ENCODE measurements at regions not wholly inside any gene's neighbourhood (a gene's known extent, or its start where the extent isn't known, plus 50 kb on each side); places are given as distances from the start of the nearest gene placed in this dataset.
"Not testable (repeated sequence)": the region's sequence is repeated elsewhere in the genome, so short reads cannot be mapped to it uniquely, and the experiment has no call there.

- DNase-seq (no peak), ATAC-seq (ENCODE audit: poor library complexity) (no peak)
- intact Hi-C loops (cut with DNase I) = no loop called here
These were observed 655.3 kb downstream of the SH3BGRL start for GRCh38 chrX:81857192-81857591.

GRCh38 chrX:81866873-81867272, 665.0 kb downstream of the SH3BGRL start:
- intact Hi-C loops (cut with DNase I) = no loop called here
- DNase-seq = no peak
- no peak for ATAC-seq (ENCODE audit: poor library complexity)

- intact Hi-C loops (cut with DNase I) = no loop called here
- DNase-seq (no peak), ATAC-seq (ENCODE audit: poor library complexity) (no peak)
These were observed 667.1 kb downstream of the SH3BGRL start for GRCh38 chrX:81868979-81869378.

DNA sequence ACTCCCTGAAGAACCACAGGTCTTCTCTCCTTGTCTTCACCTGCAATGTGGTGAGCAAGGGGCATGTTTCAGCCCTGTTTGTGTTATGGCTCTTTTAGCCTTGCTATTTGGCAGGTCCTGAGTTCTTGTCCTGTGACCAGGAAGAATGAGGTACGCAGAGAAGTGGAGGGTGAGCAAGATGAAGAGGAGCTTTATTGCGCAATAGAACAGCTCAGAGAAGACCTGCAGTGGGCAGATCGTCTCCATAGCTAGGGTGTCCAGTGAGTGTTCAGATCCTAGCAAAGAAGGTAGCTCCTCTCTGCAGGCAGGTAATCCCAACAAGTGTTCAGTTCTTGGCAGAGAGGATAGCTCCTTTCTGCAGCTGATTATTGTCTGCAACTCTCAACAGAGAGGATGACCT, 672.9 kb downstream of the SH3BGRL start:
- no peak for ATAC-seq (ENCODE audit: poor library complexity)
- no peak for DNase-seq
- intact Hi-C loops (cut with DNase I) = no loop called here

DNA sequence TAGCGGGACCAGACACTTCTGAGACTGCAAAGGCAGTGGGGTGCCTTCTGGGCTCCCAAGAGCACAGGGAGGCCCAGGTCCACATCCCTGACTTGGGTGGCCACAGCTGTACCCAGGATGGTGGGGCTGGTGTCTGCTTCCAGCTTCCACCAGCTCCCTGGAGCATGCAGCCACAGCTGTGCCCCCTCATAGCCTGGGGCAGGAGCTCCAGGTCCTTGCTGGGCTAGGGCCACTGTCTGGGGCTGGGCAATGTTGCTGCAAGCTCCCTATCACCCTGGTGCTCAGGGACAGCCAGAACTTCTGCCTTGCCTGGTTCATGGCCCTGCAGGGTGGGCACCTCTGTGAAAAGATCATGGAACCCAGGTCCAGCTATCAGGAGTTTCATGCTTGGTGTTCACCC, 673.9 kb downstream of the SH3BGRL start:
- DNase-seq (no peak), ATAC-seq (ENCODE audit: poor library complexity) (no peak)
- intact Hi-C loops (cut with DNase I) = no loop called here

GRCh38 chrX:81876437-81876836, 674.5 kb downstream of the SH3BGRL start:
- ATAC-seq (ENCODE audit: poor library complexity) (no peak), DNase-seq (no peak)
- intact Hi-C loops (cut with DNase I) = no loop called here

DNA sequence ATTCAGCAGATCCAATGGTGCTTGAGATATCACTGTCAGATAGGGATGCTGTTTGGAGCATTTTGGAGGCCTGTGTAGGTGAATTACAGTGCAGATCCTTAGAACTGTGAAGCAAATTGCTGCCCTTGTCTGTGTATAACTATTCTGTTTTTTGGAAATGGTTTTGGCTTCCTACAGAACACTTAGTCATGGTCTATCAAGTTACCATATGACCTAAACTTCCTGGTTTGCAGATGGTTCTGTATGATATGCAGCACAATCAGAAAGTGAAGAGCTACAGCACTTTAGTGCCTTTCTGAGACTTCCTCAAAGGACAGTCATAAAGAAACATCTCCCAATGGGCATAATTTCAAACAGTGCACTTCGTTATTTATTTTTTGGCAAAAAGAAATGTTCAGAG, 688.6 kb downstream of the SH3BGRL start:
- no peak for DNase-seq
- intact Hi-C loops (cut with DNase I) = no loop called here

GRCh38 chrX:81900522-81900921, 698.6 kb downstream of the SH3BGRL start:
- ATAC-seq (ENCODE audit: poor library complexity) = no peak
- intact Hi-C loops (cut with DNase I) = no loop called here
- DNase-seq = no peak

More for the DNA sequence above, 688.6 kb downstream of the SH3BGRL start:
- no peak for ATAC-seq (ENCODE audit: poor library complexity)

- ATAC-seq (ENCODE audit: poor library complexity) (no peak), DNase-seq (no peak)
- intact Hi-C loops (cut with DNase I) = no loop called here
These were observed 723.9 kb downstream of the SH3BGRL start for GRCh38 chrX:81925812-81926211.

DNA sequence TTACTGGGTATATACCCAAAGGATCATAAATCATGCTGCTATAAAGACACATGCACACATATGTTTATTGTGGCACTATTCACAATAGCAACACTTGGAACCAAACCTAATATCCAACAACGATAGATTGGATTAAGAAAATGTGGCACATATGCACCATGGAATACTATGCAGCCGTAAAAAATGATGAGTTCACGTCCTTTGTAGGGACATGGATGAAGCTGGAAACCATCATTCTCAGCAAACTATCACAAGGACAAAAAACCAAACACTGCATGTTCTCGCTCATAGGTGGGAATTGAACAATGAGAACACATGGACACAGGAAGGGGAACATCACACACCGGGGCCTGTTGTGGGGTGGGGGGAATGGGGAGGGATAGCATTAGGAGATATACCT, 744.0 kb downstream of the SH3BGRL start:
- intact Hi-C loops (cut with DNase I); ATAC-seq (ENCODE audit: poor library complexity); DNase-seq: not testable (repeated sequence)

DNA sequence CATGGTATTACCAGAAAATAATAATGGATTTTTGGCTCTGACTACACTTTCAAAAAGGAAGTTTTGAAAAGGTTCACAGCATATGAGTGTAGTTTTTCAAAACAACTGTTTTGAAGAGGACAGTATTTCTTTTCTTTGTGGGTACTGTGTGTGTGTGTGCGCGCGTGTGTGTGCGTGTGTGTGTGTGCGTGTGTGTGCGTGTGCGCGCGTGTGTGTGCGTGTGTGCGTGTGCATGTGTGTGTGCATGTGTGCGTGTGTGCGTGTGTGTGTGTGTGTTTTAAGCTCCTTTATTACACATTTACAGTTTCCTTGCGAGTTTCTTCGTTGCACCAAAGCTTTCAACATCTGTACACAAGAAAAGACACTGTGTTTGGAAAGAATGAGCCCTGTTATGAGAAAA, 755.4 kb downstream of the SH3BGRL start:
- intact Hi-C loops (cut with DNase I) = no loop called here
- DNase-seq = no peak
- no peak for ATAC-seq (ENCODE audit: poor library complexity)

GRCh38 chrX:81957900-81958545, 756.1 kb downstream of the SH3BGRL start:
- ATAC-seq (ENCODE audit: poor library complexity) = no peak
- intact Hi-C loops (cut with DNase I) = no loop called here
- DNase-seq = no peak

DNA sequence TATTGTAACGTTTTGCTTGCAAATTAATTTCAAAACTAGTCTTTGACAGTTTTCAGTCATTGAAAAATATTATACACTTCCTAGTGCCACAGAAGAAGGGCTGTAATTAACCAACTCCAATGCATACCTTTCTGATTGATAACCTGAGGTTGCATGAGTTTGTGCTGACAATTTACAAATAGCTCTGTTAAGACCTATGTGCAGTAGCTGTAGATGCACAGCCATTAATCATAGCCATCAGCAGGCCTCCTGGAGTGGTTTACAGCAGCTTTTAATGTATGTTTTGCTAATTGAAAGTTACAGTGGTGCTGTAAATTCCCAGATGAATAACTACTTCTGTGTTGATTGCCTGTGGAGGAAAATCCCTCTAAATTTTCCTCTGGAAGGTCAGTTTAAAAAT, 758.1 kb downstream of the SH3BGRL start:
- ATAC-seq (ENCODE audit: poor library complexity) (no peak), DNase-seq (no peak)
- intact Hi-C loops (cut with DNase I) = no loop called here

GRCh38 chrX:81974413-81974812, 772.5 kb downstream of the SH3BGRL start:
- intact Hi-C loops (cut with DNase I); DNase-seq; ATAC-seq (ENCODE audit: poor library complexity): not testable (repeated sequence)

GRCh38 chrX:81979806-81980515, 778.1 kb downstream of the SH3BGRL start:
- DNase-seq (no peak), ATAC-seq (ENCODE audit: poor library complexity) (no peak)
- intact Hi-C loops (cut with DNase I) = no loop called here

DNA sequence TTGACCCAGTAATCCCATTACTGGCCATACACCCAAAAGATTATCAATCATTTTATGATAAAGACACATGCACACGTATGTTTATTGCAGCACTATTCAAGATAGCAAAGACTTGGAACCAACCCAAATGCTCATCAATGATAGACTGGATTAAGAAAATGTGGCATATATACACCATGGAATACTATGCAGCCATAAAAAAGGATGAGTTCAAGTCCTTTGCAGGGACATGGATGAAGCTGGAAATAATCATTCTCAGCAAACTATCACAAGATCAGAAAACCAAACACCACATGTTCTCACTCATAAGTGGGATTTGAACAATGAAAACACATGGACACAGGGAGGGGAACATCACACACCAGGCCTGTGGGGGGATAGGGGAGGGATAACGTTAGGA, 785.3 kb downstream of the SH3BGRL start:
- intact Hi-C loops (cut with DNase I); DNase-seq; ATAC-seq (ENCODE audit: poor library complexity): not testable (repeated sequence)

- intact Hi-C loops (cut with DNase I) = no loop called here
- DNase-seq (no peak), ATAC-seq (ENCODE audit: poor library complexity) (no peak)
These were observed 794.3 kb downstream of the SH3BGRL start for GRCh38 chrX:81996166-81996565.

DNA sequence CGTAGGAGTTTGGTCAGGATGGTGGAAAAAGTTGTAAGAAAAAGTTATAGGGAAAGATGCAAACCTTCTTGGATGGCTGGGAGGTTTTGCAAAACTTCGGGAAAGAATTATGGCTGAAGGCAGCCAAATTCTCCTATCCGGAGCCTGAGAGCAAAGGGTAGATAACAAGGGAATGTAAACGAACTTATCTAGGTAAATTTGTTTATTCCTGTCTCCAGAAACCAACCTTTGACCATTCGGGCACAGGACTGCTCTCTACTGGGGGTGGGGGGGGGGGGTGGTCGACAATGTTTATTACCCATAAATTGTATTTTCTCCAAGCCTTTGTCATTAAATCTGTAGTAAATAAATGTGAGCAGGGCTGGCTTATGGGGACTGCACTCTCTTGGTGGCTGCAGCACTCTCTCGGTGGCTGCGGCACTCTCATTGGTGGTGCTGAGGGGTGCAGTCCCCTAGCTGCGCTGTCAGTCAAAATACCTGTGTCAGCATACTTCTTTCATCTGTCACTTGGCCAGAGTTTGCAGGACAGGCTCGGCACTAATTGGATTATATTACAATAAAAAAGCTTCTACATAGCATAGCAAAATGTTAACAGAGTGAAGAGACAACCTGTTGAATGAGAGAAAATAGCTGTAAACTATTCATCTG, 827.8 kb downstream of the SH3BGRL start:
- ATAC-seq (ENCODE audit: poor library complexity) (no peak), DNase-seq (no peak)
- intact Hi-C loops (cut with DNase I) = no loop called here

DNA sequence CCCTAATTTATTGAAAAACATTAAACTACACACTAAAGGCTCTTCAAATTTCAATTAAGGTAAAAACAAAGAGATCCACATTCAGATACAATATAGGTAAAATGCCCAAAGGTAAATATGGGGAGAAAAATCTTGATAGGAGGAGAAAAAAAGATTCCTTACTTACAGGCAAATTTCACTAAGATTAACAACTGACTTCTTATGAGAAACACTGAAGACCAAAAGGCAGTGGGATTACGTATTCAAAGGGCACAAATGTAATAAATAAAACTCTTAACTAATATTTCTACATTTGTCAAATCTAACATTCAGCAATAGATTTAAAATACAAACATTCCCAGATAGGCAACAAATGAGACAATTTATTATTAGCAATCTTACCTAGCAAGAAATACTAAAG, 829.3 kb downstream of the SH3BGRL start:
- intact Hi-C loops (cut with DNase I) = no loop called here
- DNase-seq (no peak), ATAC-seq (ENCODE audit: poor library complexity) (no peak)

GRCh38 chrX:82038793-82039192, 836.9 kb downstream of the SH3BGRL start:
- no peak for ATAC-seq (ENCODE audit: poor library complexity)
- no peak for DNase-seq

More at GRCh38 chrX:82038793-82039192, 836.9 kb downstream of the SH3BGRL start:
- intact Hi-C loops (cut with DNase I) = no loop called here

All from Right ventricle myocardium superior (tissue), 1 donor.